DND-41 (cell line): ENCODE measurements at regions not wholly inside any gene's neighbourhood (a gene's known extent, or its start where the extent isn't known, plus 50 kb on each side); places are given as distances from the start of the nearest gene placed in this dataset.

ENCODE experiments used
- CTCF ChIP-seq: IDR thresholded peaks from 2 replicates; pipeline ENCODE4 v1.5.1; 2012; ENCODE audit warnings: borderline replicate concordance, low read length, moderate library complexity, mild to moderate bottlenecking; ENCODE audit not compliant: poor library complexity, severe bottlenecking; ENCODE audit errors: extremely low read depth
- EZH2 ChIP-seq: IDR thresholded peaks from 3 replicates; pipeline ENCODE4 v1.6.1; 2012; ENCODE audit warnings: borderline replicate concordance, low read depth, mild to moderate bottlenecking, moderate library complexity, low read length, inconsistent platforms; ENCODE audit not compliant: severe bottlenecking

GRCh38 chr10:84696610-84697009, 368.2 kb downstream of the CCSER2 start:
- no peak for TF ChIP-seq CTCF
- TF ChIP-seq EZH2, result no peak
